Esophagus muscularis mucosa (tissue), 4 donors: ENCODE measurements at regions not wholly inside any gene's neighbourhood (a gene's known extent, or its start where the extent isn't known, plus 50 kb on each side); places are given as distances from the start of the nearest gene placed in this dataset.

Experiments used
- DNase-seq: peaks from one replicate; pipeline ENCODE4 v3.0.0-alpha.2; 2017; ENCODE audit errors: extremely low spot score
- H3K27ac ChIP-seq, 4 donors: fragments of 200-600 bp; sonication (generic); replicated peaks in 1 of 4; 1 replicate in 3 of 4; 2 replicates in 1 of 4; pipeline ENCODE4 v1.5.1; 2016 to 2019; ENCODE audit warnings: mild to moderate bottlenecking in 1 of 4
- H3K27me3 ChIP-seq, 4 donors: fragments of 200-600 bp; sonication (generic); one replicate each; pipeline versions ENCODE4 v1.5.1 to v1.6.0; 2016 to 2019
- H3K36me3 ChIP-seq, 4 donors: fragments of 200-600 bp; sonication (generic); one replicate each; pipeline ENCODE4 v1.5.1; 2016 to 2019
- H3K4me1 ChIP-seq, 4 donors: fragments of 200-600 bp; sonication (generic); one replicate each; pipeline ENCODE4 v1.5.1; 2016 to 2019
- H3K4me3 ChIP-seq, 4 donors: fragments of 200-600 bp; sonication (generic); 1 replicate in 2 of 4; 2 replicates in 2 of 4; pipeline ENCODE4 v1.5.1; 2016 to 2019; ENCODE audit warnings: mild to moderate bottlenecking in 4 of 4, moderate library complexity in 1 of 4
- H3K9me3 ChIP-seq, 4 donors: fragments of 200-600 bp; sonication (generic); 1 replicate in 3 of 4; 2 replicates in 1 of 4; pipeline ENCODE4 v1.5.1; 2016 to 2019
- CTCF ChIP-seq, 3 experiments: fragments of 200-600 bp in 2 of 3; fragments of 450-650 bp in 1 of 3; sonication (generic) in 2 of 3; IDR thresholded peaks; one replicate each; pipeline ENCODE4 v1.5.1; 2017 to 2019; ENCODE audit warnings: antibody characterized with exemption in 3 of 3, mild to moderate bottlenecking in 2 of 3, moderate library complexity in 1 of 3
- EP300 ChIP-seq: sonication (generic); formaldehyde crosslinking; IDR thresholded peaks from one replicate; pipeline ENCODE4 v1.6.1; 2017; ENCODE audit warnings: antibody characterized with exemption
- POLR2A ChIP-seq: fragments of 450-650 bp; IDR thresholded peaks from one replicate; pipeline ENCODE4 v1.6.1; 2017; ENCODE audit warnings: antibody characterized with exemption, moderate library complexity, mild to moderate bottlenecking, low read depth
- POLR2AphosphoS5 ChIP-seq, 2 donors: sonication (generic); formaldehyde crosslinking; IDR thresholded peaks; one replicate each; pipeline ENCODE4 v1.6.1; 2017; ENCODE audit warnings: antibody characterized with exemption in 2 of 2
- WGBS: methylation state at CpG from one replicate; pipeline ENCODE4 v1.1.5; 2018; 5-methylcytosine and 5-hydroxymethylcytosine counted together
- intact Hi-C: fragments of 100-400 bp; cut with DNase I; formaldehyde crosslinking; loops from one replicate; pipeline ENCODE4 v1.15.1; 2023

GRCh38 chr11:80388130-80388529 lies 947.3 kb upstream of the TENM4 start:
- H3K4me3 ChIP-seq: no peak overlapping the region
- 69% methylated on average over 1 of the region's 1 CpG for WGBS
- TF ChIP-seq CTCF (IDR thresholded peaks at IDR 0.05) (no peak), POLR2A (no peak), EP300 (no peak), POLR2AphosphoS5 (IDR thresholded peaks at IDR 0.05) (no peak)

DNA sequence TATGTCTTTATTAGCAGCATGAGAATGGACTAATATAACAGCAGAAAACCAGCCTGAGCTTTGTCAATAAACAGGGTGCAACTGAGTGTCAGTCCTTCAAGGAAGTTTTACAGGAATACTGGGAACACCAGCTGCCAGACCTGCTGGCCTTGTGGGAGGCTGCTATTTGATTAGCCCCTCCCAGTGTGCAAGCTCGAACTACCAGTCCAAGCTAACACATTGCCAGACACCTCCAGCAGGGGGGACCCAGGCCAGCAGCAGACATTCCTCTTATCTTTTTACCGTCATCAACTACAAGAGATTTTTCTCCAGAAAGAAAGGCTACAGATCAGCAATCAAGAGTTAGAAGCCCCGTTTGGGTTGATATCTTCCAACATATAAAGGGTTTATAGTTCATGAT lies 942.8 kb upstream of the TENM4 start:
- DNase-seq: no peak
- TF ChIP-seq EP300 (no peak), POLR2A (no peak), POLR2AphosphoS5 (IDR thresholded peaks at IDR 0.05) (no peak), CTCF (IDR thresholded peaks at IDR 0.05) (no peak)
- H3K27ac ChIP-seq: no peak overlapping the region
- no peaks in the 10 kb centered on the region for H3K9me3 ChIP-seq
- no peaks in the 10 kb centered on the region for H3K27me3 ChIP-seq
- no peaks in the 10 kb centered on the region for H3K4me1 ChIP-seq
- no peaks in the 10 kb centered on the region for H3K36me3 ChIP-seq
- intact Hi-C loops: no loop called here
- 56% methylated on average over 3 of the region's 3 CpGs for WGBS
- no peak overlapping the region for H3K4me3 ChIP-seq

More at GRCh38 chr11:80388130-80388529, 947.3 kb upstream of the TENM4 start:
- no peak overlapping the region for H3K27ac ChIP-seq
- intact Hi-C loops: no loop called here
- DNase-seq: no peak
- no peaks in the 10 kb centered on the region for H3K36me3 ChIP-seq
- H3K4me1 ChIP-seq: no peaks in the 10 kb centered on the region
- no peaks in the 10 kb centered on the region for H3K27me3 ChIP-seq
- H3K9me3 ChIP-seq: no peaks in the 10 kb centered on the region

DNA sequence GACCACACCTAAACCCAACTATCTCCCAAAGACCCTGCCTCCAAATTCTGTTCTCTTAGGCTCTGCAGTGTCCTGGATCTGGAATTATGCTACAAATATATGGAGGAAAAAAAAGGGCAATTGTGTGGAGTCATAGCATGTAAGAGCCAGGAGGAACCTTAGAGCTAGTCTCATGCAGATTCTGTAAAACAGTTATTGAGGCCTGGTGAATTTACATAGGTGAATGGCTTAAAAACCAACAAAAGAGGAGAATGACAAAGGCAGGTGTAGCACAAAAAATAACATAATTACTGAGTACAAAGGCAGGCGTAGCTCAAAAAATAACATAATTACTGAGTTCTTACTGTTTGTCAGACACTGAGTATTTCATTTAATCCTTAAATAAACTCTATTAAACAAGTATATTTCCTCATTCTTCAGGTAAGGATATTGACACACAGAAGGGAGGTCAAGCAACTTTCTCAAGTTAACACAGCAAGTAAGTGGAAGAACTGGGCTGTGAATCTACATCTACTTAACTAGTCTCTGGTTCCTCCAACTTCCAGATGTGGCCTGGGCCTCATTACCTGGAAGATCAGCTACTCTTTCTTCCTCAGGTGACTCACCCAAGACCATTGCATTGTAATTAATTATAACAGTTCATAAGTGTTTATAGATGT lies 938.9 kb upstream of the TENM4 start:
- intact Hi-C loops: no loop called here
- 81% methylated on average over 1 of the region's 1 CpG for whole genome bisulfite sequencing
- no peak for DNase-seq

GRCh38 chr11:80371931-80372330 lies 931.1 kb upstream of the TENM4 start:
- Histone ChIP-seq H3K27me3 (no peaks in the 10 kb centered on the region), H3K4me1 (no peaks in the 10 kb centered on the region), H3K4me3 (no peak overlapping the region), H3K36me3 (no peaks in the 10 kb centered on the region), H3K27ac (no peak overlapping the region), H3K9me3 (no peaks in the 10 kb centered on the region)
- intact Hi-C loops: no loop called here
- WGBS: 82% methylated on average over 6 of the region's 6 CpGs
- DNase-seq: no peak
- TF ChIP-seq EP300 (no peak), POLR2AphosphoS5 (IDR thresholded peaks at IDR 0.05) (no peak), CTCF (IDR thresholded peaks at IDR 0.05) (no peak), POLR2A (no peak)

More for the DNA sequence above, 938.9 kb upstream of the TENM4 start:
- TF ChIP-seq CTCF (IDR thresholded peaks at IDR 0.05): no peak
- TF ChIP-seq EP300: no peak
- no peak for TF ChIP-seq POLR2AphosphoS5 (IDR thresholded peaks at IDR 0.05)
- no peak for TF ChIP-seq POLR2A
- H3K27ac ChIP-seq: no peak overlapping the region
- H3K9me3 ChIP-seq: no peaks in the 10 kb centered on the region
- H3K27me3 ChIP-seq: no peaks in the 10 kb centered on the region
- no peaks in the 10 kb centered on the region for H3K4me1 ChIP-seq
- no peak overlapping the region for H3K4me3 ChIP-seq
- no peaks in the 10 kb centered on the region for H3K36me3 ChIP-seq

DNA sequence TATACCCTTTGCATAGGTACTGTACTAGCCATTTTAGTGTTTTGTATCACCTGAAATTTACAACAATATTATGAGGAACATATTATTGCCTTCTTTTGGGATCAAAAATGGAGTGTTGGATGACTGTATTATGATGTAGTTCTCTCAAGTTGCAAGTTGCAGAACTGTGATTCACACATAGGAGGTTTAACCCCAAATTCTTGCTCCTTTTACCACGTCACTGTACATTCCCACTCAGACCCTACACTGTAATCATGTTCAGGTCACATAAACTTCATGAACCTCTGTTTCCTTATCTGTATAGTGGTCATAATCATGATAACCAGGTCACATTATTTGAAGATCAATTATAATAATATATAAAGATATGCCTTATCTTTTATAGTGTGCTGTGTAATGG lies 925.1 kb upstream of the TENM4 start:
- Histone ChIP-seq H3K27me3 (no peaks in the 10 kb centered on the region), H3K27ac (no peak overlapping the region), H3K9me3 (no peaks in the 10 kb centered on the region), H3K4me3 (no peak overlapping the region), H3K4me1 (no peaks in the 10 kb centered on the region), H3K36me3 (no peaks in the 10 kb centered on the region)
- no peak for DNase-seq
- 88% methylated on average over 1 of the region's 1 CpG for WGBS
- intact Hi-C loops: no loop called here
- no peak for TF ChIP-seq POLR2A
- no peak for TF ChIP-seq POLR2AphosphoS5 (IDR thresholded peaks at IDR 0.05)
- TF ChIP-seq CTCF (IDR thresholded peaks at IDR 0.05): no peak
- TF ChIP-seq EP300: no peak
